ENCODE measurements at regions not wholly inside any gene's neighbourhood (a gene's known extent, or its start where the extent isn't known, plus 50 kb on each side); places are given as distances from the start of the nearest gene placed in this dataset.

GRCh38 chr3:110895054-110895453 lies 176.6 kb upstream of the NECTIN3 start:
- no peaks in the 10 kb centered on the region for H3K27me3 Mint-ChIP-seq
- no peak for ATAC-seq (ENCODE audit: low read depth)
- no peak overlapping the region for H3K4me3 Mint-ChIP-seq
- no peak for TF ChIP-seq CTCF (IDR thresholded peaks at IDR 0.05)
- POLR2A ChIA-PET, result no interaction called here
- H3K27ac Mint-ChIP-seq, result no peak overlapping the region
- intact Hi-C loops (cut with micrococcal nuclease), result no loop called here
- CTCF ChIA-PET, result no interaction called here
- peaks cover 2% of the 10 kb centered on the region for H3K9me3 Mint-ChIP-seq
- DNase-seq, result no peak
- no peaks in the 10 kb centered on the region for H3K36me3 Mint-ChIP-seq (ENCODE audit: low read depth)
- no peaks in the 10 kb centered on the region for H3K4me1 Mint-ChIP-seq

GRCh38 chr3:110897046-110897445 lies 174.6 kb upstream of the NECTIN3 start:
- no peak for ATAC-seq (ENCODE audit: low read depth)
- Mint-ChIP-seq H3K36me3 (ENCODE audit: low read depth) (no peaks in the 10 kb centered on the region), H3K27me3 (no peaks in the 10 kb centered on the region), H3K4me3 (no peak overlapping the region), H3K27ac (no peak overlapping the region), H3K9me3 (peaks cover 2% of the 10 kb centered on the region), H3K4me1 (no peaks in the 10 kb centered on the region)
- intact Hi-C loops (cut with micrococcal nuclease), result no loop called here
- CTCF ChIA-PET, result no interaction called here
- no peak for DNase-seq
- no peak for TF ChIP-seq CTCF (IDR thresholded peaks at IDR 0.05)
- POLR2A ChIA-PET, result no interaction called here

GRCh38 chr3:110900576-110900975 lies 171.0 kb upstream of the NECTIN3 start:
- Mint-ChIP-seq H3K27me3 (no peaks in the 10 kb centered on the region), H3K4me3 (no peak overlapping the region), H3K4me1 (no peaks in the 10 kb centered on the region), H3K9me3 (peaks cover 2% of the 10 kb centered on the region), H3K27ac (no peak overlapping the region), H3K36me3 (ENCODE audit: low read depth) (no peaks in the 10 kb centered on the region)
- ATAC-seq (ENCODE audit: low read depth) (no peak), DNase-seq (no peak)
- ChIA-PET POLR2A (no interaction called here), CTCF (interaction anchor here (0.7 kb wide), 1 partner anchor 37 kb away, joined by 3 read pairs; no protein-coding TSS in a partner anchor)
- intact Hi-C loops (cut with micrococcal nuclease), result no loop called here
- TF ChIP-seq CTCF (IDR thresholded peaks at IDR 0.05), result no peak

- Mint-ChIP-seq H3K36me3 (ENCODE audit: low read depth) (no peaks in the 10 kb centered on the region), H3K27me3 (no peaks in the 10 kb centered on the region), H3K4me3 (no peak overlapping the region), H3K9me3 (peaks cover 2% of the 10 kb centered on the region), H3K4me1 (no peaks in the 10 kb centered on the region), H3K27ac (no peak overlapping the region)
- CTCF ChIA-PET, result no interaction called here
- ATAC-seq (ENCODE audit: low read depth) (no peak), DNase-seq (no peak)
- TF ChIP-seq CTCF (IDR thresholded peaks at IDR 0.05), result no peak
- POLR2A ChIA-PET, result no interaction called here
- intact Hi-C loops (cut with micrococcal nuclease), result no loop called here
These were observed 170.1 kb upstream of the NECTIN3 start for GRCh38 chr3:110901536-110901935.

- no peaks in the 10 kb centered on the region for H3K4me1 Mint-ChIP-seq
- no peak for TF ChIP-seq CTCF (IDR thresholded peaks at IDR 0.05)
- H3K27me3 Mint-ChIP-seq, result no peaks in the 10 kb centered on the region
- DNase-seq (no peak), ATAC-seq (ENCODE audit: low read depth) (no peak)
- CTCF ChIA-PET, result no interaction called here
- POLR2A ChIA-PET, result no interaction called here
- H3K36me3 Mint-ChIP-seq (ENCODE audit: low read depth), result no peaks in the 10 kb centered on the region
- H3K4me3 Mint-ChIP-seq, result no peak overlapping the region
- no peak overlapping the region for H3K27ac Mint-ChIP-seq
- H3K9me3 Mint-ChIP-seq, result peaks cover 2% of the 10 kb centered on the region
- intact Hi-C loops (cut with micrococcal nuclease), result no loop called here
These were observed 169.0 kb upstream of the NECTIN3 start for GRCh38 chr3:110902453-110903085.

All from activated B cell treated with CpG ODN at 0.5 μM for 24 hours (primary cell).